PFSK-1 (cell line): ENCODE measurements at regions not wholly inside any gene's neighbourhood (a gene's known extent, or its start where the extent isn't known, plus 50 kb on each side); places are given as distances from the start of the nearest gene placed in this dataset.

ENCODE experiments used
- POLR2AphosphoS5 ChIP-seq: IDR thresholded peaks from 2 replicates; pipeline ENCODE4 v1.6.1; 2012; ENCODE audit warnings: low read depth, mild to moderate bottlenecking, control low read depth, low read length, moderate library complexity
- REST ChIP-seq, 2 experiments: IDR thresholded peaks; 2 replicates each; pipeline versions ENCODE4 v1.6.1 to v1.8.0; 2011 to 2012; ENCODE audit warnings: low read depth in 2 of 2, low read length in 2 of 2, control low read depth in 1 of 2, inconsistent platforms in 1 of 2, mild to moderate bottlenecking in 1 of 2, moderate library complexity in 1 of 2; ENCODE audit not compliant: insufficient read depth in 1 of 2
- SIN3A ChIP-seq: IDR thresholded peaks from 2 replicates; pipeline ENCODE4 v1.6.1; 2012; ENCODE audit warnings: mild to moderate bottlenecking, low read length, moderate library complexity, borderline replicate concordance; ENCODE audit not compliant: insufficient read depth
- TAF1 ChIP-seq: IDR thresholded peaks from 2 replicates; pipeline ENCODE4 v1.6.1; 2012; ENCODE audit warnings: low read length, control low read depth, borderline replicate concordance; ENCODE audit not compliant: insufficient read depth

GRCh38 chr13:74569251-74569650, 435.0 kb upstream of the KLF12 start:
- TF ChIP-seq REST (IDR thresholded peaks at IDR 0.05; ENCODE audit: insufficient read depth in 1 of 2, low read depth in 2 of 2, low read length in 2 of 2) (no peak), POLR2AphosphoS5 (no peak), SIN3A (no peak), TAF1 (no peak)
